Motor neuron (in vitro differentiated cells): ENCODE measurements at regions not wholly inside any gene's neighbourhood (a gene's known extent, or its start where the extent isn't known, plus 50 kb on each side); places are given as distances from the start of the nearest gene placed in this dataset.

Experiments used
- ATAC-seq, 8 experiments: fragments of 200-7000 bp; cut with Tn5 transposase; replicated peaks in 6 of 8; 2 replicates each; pipeline ENCODE4 v1.8.0; 2021; ENCODE audit warnings: mild to moderate bottlenecking in 8 of 8, moderate library complexity in 8 of 8
- H3K27ac ChIP-seq, 2 donors: fragments of 250-450 bp; sonication (Bioruptor Pico); 2 replicates each; pipeline ENCODE4 v1.9.0; 2021; ENCODE audit warnings: antibody characterized with exemption in 2 of 2, mild to moderate bottlenecking in 2 of 2, moderate library complexity in 1 of 2
- H3K4me1 ChIP-seq, 2 donors: fragments of 250-450 bp; sonication (Bioruptor Pico); replicated peaks in 1 of 2; 2 replicates each; pipeline ENCODE4 v1.6.1; 2021; ENCODE audit warnings: antibody characterized with exemption in 2 of 2, mild to moderate bottlenecking in 2 of 2, moderate library complexity in 1 of 2
- H3K4me3 ChIP-seq, 5 donors: fragments of 250-450 bp; sonication (Bioruptor Pico); 2 replicates each; pipeline ENCODE4 v1.9.0; 2021; ENCODE audit warnings: antibody characterized with exemption in 5 of 5, mild to moderate bottlenecking in 5 of 5, moderate library complexity in 4 of 5
- WGBS, 10 experiments: fragments of 450-650 bp; shearing (Covaris generic); methylation state at CpG; one replicate each; pipeline ENCODE4 v1.0.0; 2022; 5-methylcytosine and 5-hydroxymethylcytosine counted together
- in situ Hi-C, 9 experiments: fragments of 400-800 bp; cut with MboI; loops; one replicate each; pipeline ENCODE4 v1.15.0; 2021; ENCODE audit warnings: low sequenced_read_pairs in 9 of 9, low pct_unique_long_range_greater_than_20kb in 2 of 9; ENCODE audit not compliant: unreplicated experiment in 9 of 9

- Histone ChIP-seq H3K4me1 (no peaks in the 10 kb centered on the region), H3K4me3 (no peak overlapping the region), H3K27ac (no peak overlapping the region)
- in situ Hi-C loops = no loop called here
- ATAC-seq = no peak
- 40 to 100% (median 67%) methylated on average over 2 to 13 of the region's 13 CpGs; no CpG with 5 or more reads in 4 of the 10 experiments for WGBS, 10 experiments
Measured at GRCh38 chr15:25051399-25052154, 96.8 kb downstream of the SNRPN start.

GRCh38 chr15:25052191-25052999 lies 97.6 kb downstream of the SNRPN start:
- WGBS, 10 experiments = 60 to 100% (median 88%) methylated on average over 2 to 6 of the region's 14 CpGs; no CpG with 5 or more reads in 4 of the 10 experiments
- ATAC-seq = no peak
- Histone ChIP-seq H3K4me3 (no peak overlapping the region), H3K4me1 (no peaks in the 10 kb centered on the region), H3K27ac (no peak overlapping the region)
- in situ Hi-C loops = no loop called here

GRCh38 chr15:25053000-25053815 lies 98.4 kb downstream of the SNRPN start:
- no peak for ATAC-seq
- in situ Hi-C loops = no loop called here
- H3K4me1 ChIP-seq = no peaks in the 10 kb centered on the region
- 50 to 96% (median 76%) methylated on average over 1 to 10 of the region's 20 CpGs; no CpG with 5 or more reads in 2 of the 10 experiments for WGBS, 10 experiments
- H3K27ac ChIP-seq = no peak overlapping the region
- H3K4me3 ChIP-seq = no peak overlapping the region

GRCh38 chr15:25054329-25054728 lies 99.5 kb downstream of the SNRPN start:
- no peaks in the 10 kb centered on the region for H3K4me1 ChIP-seq
- no peak for ATAC-seq
- H3K4me3 ChIP-seq = no peak overlapping the region
- 67 to 90% (median 90%) methylated on average over 1 to 6 of the region's 8 CpGs; no CpG with 5 or more reads in 7 of the 10 experiments for WGBS, 10 experiments
- in situ Hi-C loops = no loop called here
- H3K27ac ChIP-seq = no peak overlapping the region

- 58 to 96% (median 82%) methylated on average over 2 to 5 of the region's 9 CpGs; no CpG with 5 or more reads in 5 of the 10 experiments for WGBS, 10 experiments
- no peak overlapping the region for H3K27ac ChIP-seq
- H3K4me1 ChIP-seq = no peaks in the 10 kb centered on the region
- ATAC-seq = no peak
- H3K4me3 ChIP-seq = no peak overlapping the region
- in situ Hi-C loops = no loop called here
Measured at GRCh38 chr15:25054943-25055342, 100.2 kb downstream of the SNRPN start.

- no peak overlapping the region for H3K4me3 ChIP-seq
- WGBS, 10 experiments = 57 to 100% (median 85%) methylated on average over 1 to 6 of the region's 9 CpGs; no CpG with 5 or more reads in 2 of the 10 experiments
- no peak for ATAC-seq
- no peak overlapping the region for H3K27ac ChIP-seq
- no peaks in the 10 kb centered on the region for H3K4me1 ChIP-seq
- in situ Hi-C loops = no loop called here
Measured at GRCh38 chr15:25055356-25056068, 100.7 kb downstream of the SNRPN start.

GRCh38 chr15:25056484-25057425 lies 102.0 kb downstream of the SNRPN start:
- Histone ChIP-seq H3K27ac (no peak overlapping the region), H3K4me1 (no peaks in the 10 kb centered on the region), H3K4me3 (no peak overlapping the region)
- no peak for ATAC-seq
- WGBS, 10 experiments = 39 to 100% (median 84%) methylated on average over 1 to 12 of the region's 20 CpGs; no CpG with 5 or more reads in 3 of the 10 experiments
- in situ Hi-C loops = no loop called here

- H3K4me1 ChIP-seq = no peaks in the 10 kb centered on the region
- no peak for ATAC-seq
- H3K4me3 ChIP-seq = no peak overlapping the region
- WGBS, 10 experiments = 45 to 100% (median 94%) methylated on average over 1 to 7 of the region's 7 CpGs; no CpG with 5 or more reads in 5 of the 10 experiments
- no peak overlapping the region for H3K27ac ChIP-seq
- in situ Hi-C loops = no loop called here
Measured at GRCh38 chr15:25057574-25057973, 102.8 kb downstream of the SNRPN start.

- Histone ChIP-seq H3K27ac (no peak overlapping the region), H3K4me1 (no peaks in the 10 kb centered on the region), H3K4me3 (no peak overlapping the region)
- 66 to 100% (median 86%) methylated on average over 1 to 12 of the region's 18 CpGs; no CpG with 5 or more reads in 3 of the 10 experiments for WGBS, 10 experiments
- ATAC-seq = no peak
- in situ Hi-C loops = no loop called here
Measured at GRCh38 chr15:25058080-25058785, 103.4 kb downstream of the SNRPN start.

- no peak for ATAC-seq
- 60 to 96% (median 82%) methylated on average over 2 to 9 of the region's 20 CpGs; no CpG with 5 or more reads in 3 of the 10 experiments for WGBS, 10 experiments
Measured at GRCh38 chr15:25059698-25060471, 105.1 kb downstream of the SNRPN start.

GRCh38 chr15:25060472-25060803 lies 105.7 kb downstream of the SNRPN start:
- Histone ChIP-seq H3K27ac (no peak overlapping the region), H3K4me1 (no peaks in the 10 kb centered on the region), H3K4me3 (no peak overlapping the region)
- no peak for ATAC-seq
- in situ Hi-C loops = no loop called here
- 50 to 100% (median 77%) methylated on average over 1 to 3 of the region's 8 CpGs; no CpG with 5 or more reads in 4 of the 10 experiments for WGBS, 10 experiments

More at GRCh38 chr15:25059698-25060471, 105.1 kb downstream of the SNRPN start:
- Histone ChIP-seq H3K27ac (no peak overlapping the region), H3K4me1 (no peaks in the 10 kb centered on the region), H3K4me3 (no peak overlapping the region)
- in situ Hi-C loops = no loop called here
